Trophoblast cell (in vitro differentiated cells and primary cell): ENCODE measurements at regions not wholly inside any gene's neighbourhood (a gene's known extent, or its start where the extent isn't known, plus 50 kb on each side); places are given as distances from the start of the nearest gene placed in this dataset.

Source experiments
- DNase-seq, 2 donors: peaks; one replicate each; pipeline ENCODE4 v3.0.0-alpha.2; 2016
- H2AFZ ChIP-seq: 2 replicates; pipeline ENCODE4 v1.6.1; 2013; ENCODE audit warnings: low read length, moderate library complexity, mild to moderate bottlenecking; ENCODE audit not compliant: insufficient read depth, poor library complexity
- H2AK5ac ChIP-seq: 2 replicates; pipeline ENCODE4 v1.6.1; 2013; ENCODE audit warnings: mild to moderate bottlenecking, low read length
- H2BK120ac ChIP-seq: 2 replicates; pipeline ENCODE4 v1.6.1; 2013; ENCODE audit warnings: low read length, mild to moderate bottlenecking, moderate library complexity; ENCODE audit not compliant: insufficient read depth, poor library complexity
- H2BK12ac ChIP-seq: 2 replicates; pipeline ENCODE4 v1.6.1; 2013; ENCODE audit warnings: mild to moderate bottlenecking, low read length, moderate library complexity
- H2BK5ac ChIP-seq: 2 replicates; pipeline ENCODE4 v1.6.1; 2013; ENCODE audit warnings: low read length, low read depth, moderate library complexity, mild to moderate bottlenecking; ENCODE audit not compliant: poor library complexity
- H3K14ac ChIP-seq: 2 replicates; pipeline ENCODE4 v1.6.1; 2013; ENCODE audit warnings: mild to moderate bottlenecking, low read length
- H3K18ac ChIP-seq: 2 replicates; pipeline ENCODE4 v1.6.1; 2013; ENCODE audit warnings: mild to moderate bottlenecking, low read length
- H3K23ac ChIP-seq: 2 replicates; pipeline ENCODE4 v1.6.1; 2013; ENCODE audit warnings: low read length
- H3K27ac ChIP-seq: 2 replicates; pipeline ENCODE4 v1.5.1; 2013; ENCODE audit warnings: low read depth, mild to moderate bottlenecking, inconsistent platforms, low read length, moderate library complexity
- H3K27me3 ChIP-seq: 2 replicates; pipeline ENCODE4 v1.6.1; 2013; ENCODE audit warnings: inconsistent platforms, mild to moderate bottlenecking, low read length, moderate library complexity; ENCODE audit not compliant: insufficient read depth
- H3K36me3 ChIP-seq, 2 experiments: 1 replicate in 1 of 2; 2 replicates in 1 of 2; pipeline ENCODE4 v1.6.1; 2013; ENCODE audit warnings: low read length in 2 of 2, mild to moderate bottlenecking in 2 of 2, moderate library complexity in 1 of 2; ENCODE audit not compliant: insufficient read depth in 2 of 2, control insufficient read depth in 1 of 2
- H3K4ac ChIP-seq: 2 replicates; pipeline ENCODE4 v1.6.1; 2013; ENCODE audit warnings: low read depth, mild to moderate bottlenecking, low read length, moderate library complexity
- H3K4me1 ChIP-seq, 2 experiments: 1 replicate in 1 of 2; 2 replicates in 1 of 2; pipeline ENCODE4 v1.6.1; 2013; ENCODE audit warnings: low read length in 2 of 2, mild to moderate bottlenecking in 2 of 2, moderate library complexity in 1 of 2; ENCODE audit not compliant: insufficient read depth in 2 of 2, control insufficient read depth in 1 of 2
- H3K4me2 ChIP-seq: 2 replicates; pipeline ENCODE4 v1.6.1; 2013; ENCODE audit warnings: inconsistent platforms, mild to moderate bottlenecking, low read length, moderate library complexity
- H3K4me3 ChIP-seq: 2 replicates; pipeline ENCODE4 v1.5.1; 2013; ENCODE audit warnings: mild to moderate bottlenecking, low read depth, low read length, inconsistent platforms
- H3K79me1 ChIP-seq: one replicate; pipeline ENCODE4 v1.6.1; 2013; ENCODE audit warnings: low read length
- H3K79me2 ChIP-seq: 2 replicates; pipeline ENCODE4 v1.6.1; 2013; ENCODE audit warnings: low read length, mild to moderate bottlenecking; ENCODE audit not compliant: control insufficient read depth, insufficient read depth, poor library complexity
- H3K9ac ChIP-seq: 2 replicates; pipeline ENCODE4 v1.6.1; 2013; ENCODE audit warnings: mild to moderate bottlenecking, low read length
- H3K9me3 ChIP-seq: 2 replicates; pipeline ENCODE4 v1.6.1; 2013; ENCODE audit warnings: low read depth, mild to moderate bottlenecking, control low read depth, inconsistent platforms, low read length; ENCODE audit not compliant: insufficient read depth
- H4K12ac ChIP-seq: 2 replicates; pipeline ENCODE4 v1.6.1; 2013; ENCODE audit warnings: low read depth, mild to moderate bottlenecking, low read length, moderate library complexity
- H4K8ac ChIP-seq: 2 replicates; pipeline ENCODE4 v1.6.1; 2013; ENCODE audit warnings: low read depth, mild to moderate bottlenecking, low read length, moderate library complexity
- H4K91ac ChIP-seq: one replicate; pipeline ENCODE4 v1.6.1; 2013; ENCODE audit warnings: low read depth, mild to moderate bottlenecking, low read length, moderate library complexity
- WGBS: extraction: QIAGEN DNeasy Blood & Tissue Kit; methylation state at CpG from one replicate; pipeline ENCODE4 v1.1.7; 2013; ENCODE audit warnings: missing lambda C conversion rate; ENCODE audit not compliant: insufficient read length, insufficient coverage; ENCODE audit errors: extremely low coverage; 5-methylcytosine and 5-hydroxymethylcytosine counted together

DNA sequence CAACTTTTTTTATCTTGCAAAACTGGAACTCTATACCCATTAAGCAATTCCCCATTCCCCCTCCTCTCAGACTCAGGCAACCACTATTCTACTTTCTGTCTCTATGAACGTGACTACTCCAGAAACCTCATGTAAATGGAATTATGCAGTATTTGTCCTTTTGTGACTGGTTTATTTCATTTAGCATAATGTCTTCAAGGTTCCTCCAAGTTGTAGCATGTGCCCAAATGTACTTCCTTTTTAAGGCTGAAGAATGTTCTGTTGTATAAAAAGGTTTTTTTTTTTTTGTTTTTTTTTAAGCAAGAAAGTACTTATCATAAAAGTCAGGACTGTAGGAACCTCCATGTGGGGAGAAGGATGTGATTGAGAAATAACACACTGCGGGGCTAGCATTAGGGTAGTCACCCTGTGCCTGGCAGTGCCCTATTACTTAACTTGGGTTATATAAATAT lies 145.3 kb upstream of the FOXN2 start:
- Histone ChIP-seq H3K79me2 (no peaks in the 10 kb centered on the region), H3K36me3 (no peaks in the 10 kb centered on the region), H4K91ac (no peak overlapping the region), H2AFZ (no peak overlapping the region), H2BK120ac (no peak overlapping the region), H4K12ac (no peak overlapping the region), H3K14ac (no peak overlapping the region), H4K8ac (no peak overlapping the region), H3K27ac (no peak overlapping the region), H3K4me2 (no peak overlapping the region), H3K23ac (no peak overlapping the region), H3K27me3 (no peaks in the 10 kb centered on the region), H3K9ac (no peak overlapping the region), H3K4me3 (no peak overlapping the region), H3K4me1 (no peaks in the 10 kb centered on the region), H2BK5ac (no peak overlapping the region), H2BK12ac (no peak overlapping the region), H3K18ac (no peak overlapping the region), H3K9me3 (no peaks in the 10 kb centered on the region), H3K79me1 (no peaks in the 10 kb centered on the region), H2AK5ac (no peak overlapping the region), H3K4ac (no peak overlapping the region)
- WGBS: no CpG with 5 or more reads among the region's 2 CpGs
- DNase-seq: peak in 1 of 2 donors; percentile 14

DNA sequence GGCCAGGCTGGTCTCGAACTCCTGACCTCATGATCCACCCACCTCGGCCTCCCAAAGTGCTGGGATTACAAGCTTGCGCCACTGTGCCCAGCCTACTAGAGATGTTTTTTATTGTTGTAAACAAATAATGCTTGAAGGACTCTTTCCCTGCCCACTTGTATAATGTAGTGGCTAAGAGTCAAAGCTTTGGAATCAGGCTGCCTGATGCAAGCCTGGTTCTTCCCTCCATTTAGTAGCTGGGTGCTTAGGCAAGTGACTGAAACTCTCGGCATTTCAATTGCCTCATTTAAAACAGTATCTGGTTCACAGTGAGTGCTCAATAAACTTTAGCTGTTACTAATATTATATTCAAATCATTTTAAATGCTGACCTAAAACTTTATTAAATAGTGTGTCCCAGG lies 144.2 kb upstream of the FOXN2 start:
- no peak overlapping the region for H3K27ac ChIP-seq
- H2AK5ac ChIP-seq: no peak overlapping the region
- H3K4me2 ChIP-seq: no peak overlapping the region
- H3K4ac ChIP-seq: no peak overlapping the region
- H2BK12ac ChIP-seq: no peak overlapping the region
- H2BK5ac ChIP-seq: no peak overlapping the region
- H3K79me1 ChIP-seq: peaks cover 2% of the 10 kb centered on the region
- H2AFZ ChIP-seq: no peak overlapping the region
- H4K91ac ChIP-seq: no peak overlapping the region
- peak; percentile 69 to 88 for DNase-seq
- no peak overlapping the region for H3K18ac ChIP-seq
- no peaks in the 10 kb centered on the region for H3K27me3 ChIP-seq
- no peak overlapping the region for H3K4me3 ChIP-seq
- H2BK120ac ChIP-seq: no peak overlapping the region
- peaks cover 2% of the 10 kb centered on the region for H3K9me3 ChIP-seq
- H3K4me1 ChIP-seq: no peaks in the 10 kb centered on the region
- H3K23ac ChIP-seq: no peak overlapping the region
- no CpG with 5 or more reads among the region's 4 CpGs for WGBS
- no peak overlapping the region for H4K8ac ChIP-seq
- H3K14ac ChIP-seq: no peak overlapping the region
- H3K9ac ChIP-seq: no peak overlapping the region
- no peaks in the 10 kb centered on the region for H3K36me3 ChIP-seq
- no peak overlapping the region for H4K12ac ChIP-seq
- no peaks in the 10 kb centered on the region for H3K79me2 ChIP-seq

DNA sequence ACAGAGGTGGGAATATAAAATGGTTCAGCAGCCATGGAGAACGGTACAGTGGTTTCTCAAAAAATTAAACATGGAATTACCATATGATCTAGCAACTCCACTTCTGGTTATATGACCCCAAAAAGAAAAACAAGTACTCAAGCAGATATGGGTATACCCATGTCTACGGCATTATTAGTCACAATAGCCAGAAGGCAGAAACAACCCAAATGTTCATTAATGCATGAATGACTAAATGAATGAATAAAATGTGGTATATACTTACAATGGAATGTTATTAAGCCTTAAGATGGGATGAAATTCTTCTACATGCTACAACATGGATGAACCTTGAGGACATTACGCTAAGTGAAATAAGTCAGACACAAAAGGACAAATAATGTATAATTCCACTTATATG lies 141.3 kb upstream of the FOXN2 start:
- Histone ChIP-seq H4K8ac (no peak overlapping the region), H3K27me3 (no peaks in the 10 kb centered on the region), H3K27ac (no peak overlapping the region), H2AFZ (no peak overlapping the region), H2BK5ac (no peak overlapping the region), H3K23ac (no peak overlapping the region), H3K14ac (no peak overlapping the region), H3K36me3 (no peaks in the 10 kb centered on the region), H2AK5ac (no peak overlapping the region), H3K4me3 (no peak overlapping the region), H3K79me2 (no peaks in the 10 kb centered on the region), H4K91ac (no peak overlapping the region), H3K4ac (no peak overlapping the region), H3K9ac (no peak overlapping the region), H3K9me3 (peaks cover 2% of the 10 kb centered on the region), H3K79me1 (peaks cover 2% of the 10 kb centered on the region), H3K4me2 (no peak overlapping the region), H2BK12ac (no peak overlapping the region), H3K18ac (no peak overlapping the region), H2BK120ac (no peak overlapping the region), H3K4me1 (peaks cover 0 to 2% of the 10 kb centered on the region in 2 experiments), H4K12ac (no peak overlapping the region)
- DNase-seq: no peak
- WGBS: no CpG with 5 or more reads among the region's 3 CpGs

DNA sequence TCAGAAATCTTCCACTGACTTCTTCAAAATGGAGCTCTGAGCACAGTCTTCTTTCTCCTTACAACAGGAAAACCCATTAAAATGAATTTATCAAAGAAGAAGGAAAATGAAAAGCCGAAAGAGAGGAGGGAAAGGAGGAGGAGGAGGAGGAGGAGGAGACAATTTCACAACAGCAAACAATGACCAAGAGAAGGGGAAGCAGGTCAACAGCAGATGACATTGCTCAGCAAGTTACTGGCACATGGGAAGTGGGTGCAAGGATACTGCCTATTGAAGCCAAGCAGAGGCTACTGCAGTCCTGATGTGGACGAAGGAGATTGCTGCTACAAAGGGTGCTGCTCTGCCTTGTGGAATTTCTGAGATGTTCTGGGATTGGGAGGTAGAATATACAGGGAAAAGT lies 140.0 kb upstream of the FOXN2 start:
- Histone ChIP-seq H3K4me3 (no peak overlapping the region), H4K8ac (no peak overlapping the region), H3K27me3 (no peaks in the 10 kb centered on the region), H2AFZ (no peak overlapping the region), H3K18ac (no peak overlapping the region), H4K12ac (no peak overlapping the region), H3K9ac (no peak overlapping the region), H3K27ac (no peak overlapping the region), H2BK12ac (no peak overlapping the region), H3K4ac (no peak overlapping the region), H2BK120ac (no peak overlapping the region), H3K9me3 (peaks cover 2% of the 10 kb centered on the region), H3K23ac (no peak overlapping the region), H3K4me1 (peaks cover 0 to 2% of the 10 kb centered on the region in 2 experiments), H4K91ac (no peak overlapping the region), H3K4me2 (no peak overlapping the region), H3K79me2 (no peaks in the 10 kb centered on the region), H3K14ac (no peak overlapping the region), H2BK5ac (no peak overlapping the region), H3K36me3 (no peaks in the 10 kb centered on the region), H3K79me1 (peaks cover 2% of the 10 kb centered on the region), H2AK5ac (no peak overlapping the region)
- DNase-seq: peak in 1 of 2 donors; percentile 23
- WGBS: no CpG with 5 or more reads among the region's 2 CpGs
